ENCODE measurements at regions not wholly inside any gene's neighbourhood (a gene's known extent, or its start where the extent isn't known, plus 50 kb on each side); places are given as distances from the start of the nearest gene placed in this dataset.

DNA sequence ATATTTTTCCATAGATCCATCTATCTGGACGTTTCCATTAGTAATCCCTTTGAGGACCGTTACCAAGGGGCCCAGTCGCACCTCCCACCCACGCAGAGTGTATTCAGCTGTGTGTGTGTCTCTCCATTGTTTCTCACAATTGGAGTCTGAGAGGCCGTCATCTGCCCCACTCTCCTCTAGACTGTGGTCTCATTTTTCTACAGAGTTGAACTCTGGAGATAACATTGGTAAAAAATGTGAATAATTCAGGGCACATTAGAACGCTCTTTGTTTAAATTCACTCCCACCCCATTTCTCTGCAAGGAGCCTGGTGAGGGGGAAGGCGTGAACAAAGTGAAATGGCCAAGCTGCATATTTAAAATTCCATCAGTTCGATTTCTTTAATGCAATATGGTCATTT, 333.1 kb upstream of the MAF start (continued):
- TF ChIP-seq, protein P1, sequence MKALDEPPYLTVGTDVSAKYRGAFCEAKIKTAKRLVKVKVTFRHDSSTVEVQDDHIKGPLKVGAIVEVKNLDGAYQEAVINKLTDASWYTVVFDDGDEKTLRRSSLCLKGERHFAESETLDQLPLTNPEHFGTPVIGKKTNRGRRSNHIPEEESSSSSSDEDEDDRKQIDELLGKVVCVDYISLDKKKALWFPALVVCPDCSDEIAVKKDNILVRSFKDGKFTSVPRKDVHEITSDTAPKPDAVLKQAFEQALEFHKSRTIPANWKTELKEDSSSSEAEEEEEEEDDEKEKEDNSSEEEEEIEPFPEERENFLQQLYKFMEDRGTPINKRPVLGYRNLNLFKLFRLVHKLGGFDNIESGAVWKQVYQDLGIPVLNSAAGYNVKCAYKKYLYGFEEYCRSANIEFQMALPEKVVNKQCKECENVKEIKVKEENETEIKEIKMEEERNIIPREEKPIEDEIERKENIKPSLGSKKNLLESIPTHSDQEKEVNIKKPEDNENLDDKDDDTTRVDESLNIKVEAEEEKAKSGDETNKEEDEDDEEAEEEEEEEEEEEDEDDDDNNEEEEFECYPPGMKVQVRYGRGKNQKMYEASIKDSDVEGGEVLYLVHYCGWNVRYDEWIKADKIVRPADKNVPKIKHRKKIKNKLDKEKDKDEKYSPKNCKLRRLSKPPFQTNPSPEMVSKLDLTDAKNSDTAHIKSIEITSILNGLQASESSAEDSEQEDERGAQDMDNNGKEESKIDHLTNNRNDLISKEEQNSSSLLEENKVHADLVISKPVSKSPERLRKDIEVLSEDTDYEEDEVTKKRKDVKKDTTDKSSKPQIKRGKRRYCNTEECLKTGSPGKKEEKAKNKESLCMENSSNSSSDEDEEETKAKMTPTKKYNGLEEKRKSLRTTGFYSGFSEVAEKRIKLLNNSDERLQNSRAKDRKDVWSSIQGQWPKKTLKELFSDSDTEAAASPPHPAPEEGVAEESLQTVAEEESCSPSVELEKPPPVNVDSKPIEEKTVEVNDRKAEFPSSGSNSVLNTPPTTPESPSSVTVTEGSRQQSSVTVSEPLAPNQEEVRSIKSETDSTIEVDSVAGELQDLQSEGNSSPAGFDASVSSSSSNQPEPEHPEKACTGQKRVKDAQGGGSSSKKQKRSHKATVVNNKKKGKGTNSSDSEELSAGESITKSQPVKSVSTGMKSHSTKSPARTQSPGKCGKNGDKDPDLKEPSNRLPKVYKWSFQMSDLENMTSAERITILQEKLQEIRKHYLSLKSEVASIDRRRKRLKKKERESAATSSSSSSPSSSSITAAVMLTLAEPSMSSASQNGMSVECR (CRISPR knock-in tag; IDR thresholded peaks at IDR 0.05; ENCODE audit: borderline replicate concordance): no peak
- TF ChIP-seq, protein P2, sequence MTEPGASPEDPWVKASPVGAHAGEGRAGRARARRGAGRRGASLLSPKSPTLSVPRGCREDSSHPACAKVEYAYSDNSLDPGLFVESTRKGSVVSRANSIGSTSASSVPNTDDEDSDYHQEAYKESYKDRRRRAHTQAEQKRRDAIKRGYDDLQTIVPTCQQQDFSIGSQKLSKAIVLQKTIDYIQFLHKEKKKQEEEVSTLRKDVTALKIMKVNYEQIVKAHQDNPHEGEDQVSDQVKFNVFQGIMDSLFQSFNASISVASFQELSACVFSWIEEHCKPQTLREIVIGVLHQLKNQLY (CRISPR knock-in tag; IDR thresholded peaks at IDR 0.05): no peak
- TF ChIP-seq TP53 (CRISPR knock-in tag; IDR thresholded peaks at IDR 0.05) (no peak), CBFB (CRISPR knock-in tag; IDR thresholded peaks at IDR 0.05; ENCODE audit: low read depth) (no peak), NFYB (CRISPR knock-in tag; conservative IDR thresholded peaks at IDR 0.05; ENCODE audit: low read depth) (no peak), NR3C1 (CRISPR knock-in tag; conservative IDR thresholded peaks at IDR 0.05; ENCODE audit: low read depth) (no peak), NR1H2 (CRISPR knock-in tag; IDR thresholded peaks at IDR 0.05) (no peak), JUN (CRISPR knock-in tag; IDR thresholded peaks at IDR 0.05) (no peak), ELF4 (CRISPR knock-in tag; IDR thresholded peaks at IDR 0.05; ENCODE audit: low read depth) (no peak)
- TF ChIP-seq, protein P3, sequence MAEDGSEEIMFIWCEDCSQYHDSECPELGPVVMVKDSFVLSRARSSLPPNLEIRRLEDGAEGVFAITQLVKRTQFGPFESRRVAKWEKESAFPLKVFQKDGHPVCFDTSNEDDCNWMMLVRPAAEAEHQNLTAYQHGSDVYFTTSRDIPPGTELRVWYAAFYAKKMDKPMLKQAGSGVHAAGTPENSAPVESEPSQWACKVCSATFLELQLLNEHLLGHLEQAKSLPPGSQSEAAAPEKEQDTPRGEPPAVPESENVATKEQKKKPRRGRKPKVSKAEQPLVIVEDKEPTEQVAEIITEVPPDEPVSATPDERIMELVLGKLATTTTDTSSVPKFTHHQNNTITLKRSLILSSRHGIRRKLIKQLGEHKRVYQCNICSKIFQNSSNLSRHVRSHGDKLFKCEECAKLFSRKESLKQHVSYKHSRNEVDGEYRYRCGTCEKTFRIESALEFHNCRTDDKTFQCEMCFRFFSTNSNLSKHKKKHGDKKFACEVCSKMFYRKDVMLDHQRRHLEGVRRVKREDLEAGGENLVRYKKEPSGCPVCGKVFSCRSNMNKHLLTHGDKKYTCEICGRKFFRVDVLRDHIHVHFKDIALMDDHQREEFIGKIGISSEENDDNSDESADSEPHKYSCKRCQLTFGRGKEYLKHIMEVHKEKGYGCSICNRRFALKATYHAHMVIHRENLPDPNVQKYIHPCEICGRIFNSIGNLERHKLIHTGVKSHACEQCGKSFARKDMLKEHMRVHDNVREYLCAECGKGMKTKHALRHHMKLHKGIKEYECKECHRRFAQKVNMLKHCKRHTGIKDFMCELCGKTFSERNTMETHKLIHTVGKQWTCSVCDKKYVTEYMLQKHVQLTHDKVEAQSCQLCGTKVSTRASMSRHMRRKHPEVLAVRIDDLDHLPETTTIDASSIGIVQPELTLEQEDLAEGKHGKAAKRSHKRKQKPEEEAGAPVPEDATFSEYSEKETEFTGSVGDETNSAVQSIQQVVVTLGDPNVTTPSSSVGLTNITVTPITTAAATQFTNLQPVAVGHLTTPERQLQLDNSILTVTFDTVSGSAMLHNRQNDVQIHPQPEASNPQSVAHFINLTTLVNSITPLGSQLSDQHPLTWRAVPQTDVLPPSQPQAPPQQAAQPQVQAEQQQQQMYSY (CRISPR knock-in tag; IDR thresholded peaks at IDR 0.05): no peak
- TF ChIP-seq, protein P4, sequence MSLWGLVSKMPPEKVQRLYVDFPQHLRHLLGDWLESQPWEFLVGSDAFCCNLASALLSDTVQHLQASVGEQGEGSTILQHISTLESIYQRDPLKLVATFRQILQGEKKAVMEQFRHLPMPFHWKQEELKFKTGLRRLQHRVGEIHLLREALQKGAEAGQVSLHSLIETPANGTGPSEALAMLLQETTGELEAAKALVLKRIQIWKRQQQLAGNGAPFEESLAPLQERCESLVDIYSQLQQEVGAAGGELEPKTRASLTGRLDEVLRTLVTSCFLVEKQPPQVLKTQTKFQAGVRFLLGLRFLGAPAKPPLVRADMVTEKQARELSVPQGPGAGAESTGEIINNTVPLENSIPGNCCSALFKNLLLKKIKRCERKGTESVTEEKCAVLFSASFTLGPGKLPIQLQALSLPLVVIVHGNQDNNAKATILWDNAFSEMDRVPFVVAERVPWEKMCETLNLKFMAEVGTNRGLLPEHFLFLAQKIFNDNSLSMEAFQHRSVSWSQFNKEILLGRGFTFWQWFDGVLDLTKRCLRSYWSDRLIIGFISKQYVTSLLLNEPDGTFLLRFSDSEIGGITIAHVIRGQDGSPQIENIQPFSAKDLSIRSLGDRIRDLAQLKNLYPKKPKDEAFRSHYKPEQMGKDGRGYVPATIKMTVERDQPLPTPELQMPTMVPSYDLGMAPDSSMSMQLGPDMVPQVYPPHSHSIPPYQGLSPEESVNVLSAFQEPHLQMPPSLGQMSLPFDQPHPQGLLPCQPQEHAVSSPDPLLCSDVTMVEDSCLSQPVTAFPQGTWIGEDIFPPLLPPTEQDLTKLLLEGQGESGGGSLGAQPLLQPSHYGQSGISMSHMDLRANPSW (CRISPR knock-in tag; conservative IDR thresholded peaks at IDR 0.05; ENCODE audit: low read depth): no peak
- TF ChIP-seq, protein P5, sequence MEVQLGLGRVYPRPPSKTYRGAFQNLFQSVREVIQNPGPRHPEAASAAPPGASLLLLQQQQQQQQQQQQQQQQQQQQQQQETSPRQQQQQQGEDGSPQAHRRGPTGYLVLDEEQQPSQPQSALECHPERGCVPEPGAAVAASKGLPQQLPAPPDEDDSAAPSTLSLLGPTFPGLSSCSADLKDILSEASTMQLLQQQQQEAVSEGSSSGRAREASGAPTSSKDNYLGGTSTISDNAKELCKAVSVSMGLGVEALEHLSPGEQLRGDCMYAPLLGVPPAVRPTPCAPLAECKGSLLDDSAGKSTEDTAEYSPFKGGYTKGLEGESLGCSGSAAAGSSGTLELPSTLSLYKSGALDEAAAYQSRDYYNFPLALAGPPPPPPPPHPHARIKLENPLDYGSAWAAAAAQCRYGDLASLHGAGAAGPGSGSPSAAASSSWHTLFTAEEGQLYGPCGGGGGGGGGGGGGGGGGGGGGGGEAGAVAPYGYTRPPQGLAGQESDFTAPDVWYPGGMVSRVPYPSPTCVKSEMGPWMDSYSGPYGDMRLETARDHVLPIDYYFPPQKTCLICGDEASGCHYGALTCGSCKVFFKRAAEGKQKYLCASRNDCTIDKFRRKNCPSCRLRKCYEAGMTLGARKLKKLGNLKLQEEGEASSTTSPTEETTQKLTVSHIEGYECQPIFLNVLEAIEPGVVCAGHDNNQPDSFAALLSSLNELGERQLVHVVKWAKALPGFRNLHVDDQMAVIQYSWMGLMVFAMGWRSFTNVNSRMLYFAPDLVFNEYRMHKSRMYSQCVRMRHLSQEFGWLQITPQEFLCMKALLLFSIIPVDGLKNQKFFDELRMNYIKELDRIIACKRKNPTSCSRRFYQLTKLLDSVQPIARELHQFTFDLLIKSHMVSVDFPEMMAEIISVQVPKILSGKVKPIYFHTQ (CRISPR knock-in tag; IDR thresholded peaks at IDR 0.05): no peak

DNA sequence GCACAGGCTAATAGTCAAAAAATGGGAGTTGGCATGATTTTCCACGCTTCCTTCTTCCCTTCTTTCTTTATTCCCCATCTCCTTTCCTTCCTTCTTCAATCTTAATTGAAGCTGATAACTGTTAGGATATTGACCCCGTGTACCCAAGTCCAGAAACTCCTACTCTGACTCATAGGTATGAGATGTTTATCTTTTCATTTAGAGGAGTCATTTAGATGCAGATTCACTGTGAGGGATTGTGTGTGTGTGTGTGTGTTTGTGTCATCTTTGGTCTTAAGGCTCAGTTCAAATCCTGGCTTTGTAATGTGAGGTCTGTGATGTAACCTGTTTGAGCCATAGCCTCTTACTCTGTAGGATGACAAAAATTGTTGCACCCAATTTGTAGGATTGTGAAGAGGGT, 332.0 kb upstream of the MAF start:
- TF ChIP-seq ZNF263 (CRISPR knock-in tag; IDR thresholded peaks at IDR 0.05; ENCODE audit: low read depth) (no peak), NR2C2 (CRISPR knock-in tag; IDR thresholded peaks at IDR 0.05) (no peak), ZNF671 (CRISPR knock-in tag; IDR thresholded peaks at IDR 0.05) (no peak), TEAD1 (CRISPR knock-in tag; IDR thresholded peaks at IDR 0.05) (no peak), GRHL2 (CRISPR knock-in tag; IDR thresholded peaks at IDR 0.05; ENCODE audit: insufficient replicate concordance, severe bottlenecking) (no peak), ZNF423 (CRISPR knock-in tag; IDR thresholded peaks at IDR 0.05) (no peak), ELF4 (CRISPR knock-in tag; IDR thresholded peaks at IDR 0.05; ENCODE audit: low read depth) (no peak), CREM (CRISPR knock-in tag; IDR thresholded peaks at IDR 0.05) (no peak)
- TF ChIP-seq, protein P6, sequence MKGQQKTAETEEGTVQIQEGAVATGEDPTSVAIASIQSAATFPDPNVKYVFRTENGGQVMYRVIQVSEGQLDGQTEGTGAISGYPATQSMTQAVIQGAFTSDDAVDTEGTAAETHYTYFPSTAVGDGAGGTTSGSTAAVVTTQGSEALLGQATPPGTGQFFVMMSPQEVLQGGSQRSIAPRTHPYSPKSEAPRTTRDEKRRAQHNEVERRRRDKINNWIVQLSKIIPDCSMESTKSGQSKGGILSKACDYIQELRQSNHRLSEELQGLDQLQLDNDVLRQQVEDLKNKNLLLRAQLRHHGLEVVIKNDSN (CRISPR knock-in tag; IDR thresholded peaks at IDR 0.05): no peak
- POLR2A ChIA-PET: no interaction called here
- no peaks in the 10 kb centered on the region for H3K27me3 Mint-ChIP-seq (ENCODE audit: low read depth)
- no peak for DNase-seq (ENCODE audit: low spot score)
- no peaks in the 10 kb centered on the region for H3K36me3 Mint-ChIP-seq
- CTCF ChIA-PET: no interaction called here
- peaks cover 15% of the 10 kb centered on the region; the same call in 1 of the 2 replicates for H3K4me1 Mint-ChIP-seq
- H3K9me3 Mint-ChIP-seq: 0 out of 2 replicates have a peak, but pooled peaks cover 6% of the 10 kb centered on the region
- no peak overlapping the region for H3K4me3 Mint-ChIP-seq
- ATAC-seq: no peak
- H3K27ac Mint-ChIP-seq: no peak overlapping the region

Data from WTC11 (cell line).